GM12864 (cell line): ENCODE measurements at regions not wholly inside any gene's neighbourhood (a gene's known extent, or its start where the extent isn't known, plus 50 kb on each side); places are given as distances from the start of the nearest gene placed in this dataset.

Experiments used
- DNase-seq: peaks from one replicate; pipeline ENCODE4 v3.0.0-alpha.2; 2011; ENCODE audit warnings: low read depth
- H3K4me3 ChIP-seq: 2 replicates; pipeline ENCODE4 v1.5.1; 2011; ENCODE audit warnings: mild to moderate bottlenecking, low read depth, low read length, control low read depth
- CTCF ChIP-seq: IDR thresholded peaks from 2 replicates; pipeline ENCODE4 v1.5.1; 2011; ENCODE audit warnings: low read depth, mild to moderate bottlenecking, moderate library complexity, low read length, control low read depth, inconsistent platforms; ENCODE audit errors: missing control alignments

GRCh38 chr2:120892271-120892966 is 156.8 kb downstream of the GLI2 start:
- H3K4me3 ChIP-seq = no peak overlapping the region
- TF ChIP-seq CTCF = no peak
- DNase-seq = no peak

- no peak for DNase-seq
- no peak for TF ChIP-seq CTCF
- H3K4me3 ChIP-seq = no peak overlapping the region
Observed at GRCh38 chr2:120892967-120893667, 157.4 kb downstream of the GLI2 start.

- TF ChIP-seq CTCF = no peak
- no peak for DNase-seq
- no peak overlapping the region for H3K4me3 ChIP-seq
Observed at GRCh38 chr2:120893811-120894584, 158.3 kb downstream of the GLI2 start.

- no peak for TF ChIP-seq CTCF
- H3K4me3 ChIP-seq = no peak overlapping the region
- DNase-seq = no peak
Observed at GRCh38 chr2:120894966-120895365, 159.3 kb downstream of the GLI2 start.

GRCh38 chr2:120896126-120896525 is 160.5 kb downstream of the GLI2 start:
- no peak for DNase-seq
- TF ChIP-seq CTCF = no peak
- no peak overlapping the region for H3K4me3 ChIP-seq

GRCh38 chr2:120896901-120897300 is 161.2 kb downstream of the GLI2 start:
- TF ChIP-seq CTCF = no peak
- no peak for DNase-seq
- H3K4me3 ChIP-seq = no peak overlapping the region
